GM18858 (cell line): ENCODE measurements at regions not wholly inside any gene's neighbourhood (a gene's known extent, or its start where the extent isn't known, plus 50 kb on each side); places are given as distances from the start of the nearest gene placed in this dataset.

Experiments
- ATAC-seq: cut with Tn5 transposase; IDR thresholded peaks from one replicate; pipeline ENCODE4 v1.9.1; 2021; ENCODE audit not compliant: unreplicated experiment

GRCh38 chr9:3054017-3054586, 210.2 kb upstream of the PUM3 start:
- no peak for ATAC-seq

DNA sequence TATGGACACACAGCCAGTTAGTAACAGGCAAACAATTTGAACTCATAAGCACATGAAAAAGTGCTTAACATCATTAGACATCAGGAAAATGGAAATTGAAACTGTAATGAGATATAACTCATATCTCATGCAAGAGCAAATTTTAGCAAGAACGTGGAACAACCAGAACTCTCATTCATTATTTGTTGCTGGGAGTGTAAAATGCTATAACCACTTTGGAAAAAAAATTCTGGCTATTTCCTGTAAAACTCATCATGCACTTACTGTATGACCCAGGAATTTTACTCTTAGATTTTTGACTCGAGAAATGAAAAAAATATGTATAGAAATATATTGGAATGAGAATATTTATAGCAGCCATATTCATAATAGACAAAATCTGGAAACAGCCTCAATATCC, 205.7 kb upstream of the PUM3 start:
- ATAC-seq, result no peak

DNA sequence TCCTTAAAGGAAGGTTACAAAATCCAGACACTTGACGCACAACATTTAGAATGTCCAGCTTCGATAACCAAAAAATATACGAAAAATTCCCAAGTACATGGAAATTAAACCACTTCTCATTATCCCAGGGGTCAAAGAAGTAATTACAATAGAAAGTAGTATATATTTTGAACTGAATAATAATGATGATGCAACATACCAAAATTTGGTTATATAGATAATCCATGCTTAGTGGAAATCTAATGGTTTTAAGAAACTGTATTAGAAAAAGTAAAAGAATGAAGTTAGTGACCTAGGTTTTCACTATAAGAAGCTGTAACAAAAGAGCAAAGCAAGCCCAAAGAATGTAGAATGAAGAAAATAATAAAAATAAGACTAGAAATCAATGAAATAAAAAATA, 204.0 kb upstream of the PUM3 start:
- no peak for ATAC-seq

- ATAC-seq, result no peak
These were observed 201.3 kb upstream of the PUM3 start for GRCh38 chr9:3045153-3045552.

GRCh38 chr9:3043369-3043768, 199.5 kb upstream of the PUM3 start:
- ATAC-seq, result no peak

GRCh38 chr9:3040761-3041160, 196.9 kb upstream of the PUM3 start:
- ATAC-seq, result no peak

- ATAC-seq, result no peak
These were observed 192.4 kb upstream of the PUM3 start for GRCh38 chr9:3036333-3036700.

GRCh38 chr9:3035579-3036332, 191.9 kb upstream of the PUM3 start:
- no peak for ATAC-seq

GRCh38 chr9:3032898-3033297, 189.0 kb upstream of the PUM3 start:
- ATAC-seq, result peak; percentile 70

DNA sequence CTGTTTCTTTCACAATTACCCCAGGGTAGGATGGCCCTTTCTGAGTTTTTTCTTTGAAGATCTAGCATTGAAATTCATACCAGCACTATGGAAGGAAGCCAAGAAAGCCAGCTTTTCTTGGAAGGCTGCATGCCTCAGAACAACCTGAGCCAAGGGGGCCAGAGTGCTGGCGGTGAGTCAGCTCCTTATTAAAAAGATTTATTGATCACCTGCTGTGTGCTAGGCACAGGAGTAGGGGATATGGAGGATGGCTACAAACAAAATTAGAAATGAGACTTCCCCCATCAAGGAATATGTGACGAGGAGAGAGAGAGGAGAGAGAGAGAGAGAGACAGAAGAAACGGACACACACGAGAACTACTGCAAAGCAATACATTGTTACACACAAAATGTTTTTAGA, 184.6 kb upstream of the PUM3 start:
- no peak for ATAC-seq

DNA sequence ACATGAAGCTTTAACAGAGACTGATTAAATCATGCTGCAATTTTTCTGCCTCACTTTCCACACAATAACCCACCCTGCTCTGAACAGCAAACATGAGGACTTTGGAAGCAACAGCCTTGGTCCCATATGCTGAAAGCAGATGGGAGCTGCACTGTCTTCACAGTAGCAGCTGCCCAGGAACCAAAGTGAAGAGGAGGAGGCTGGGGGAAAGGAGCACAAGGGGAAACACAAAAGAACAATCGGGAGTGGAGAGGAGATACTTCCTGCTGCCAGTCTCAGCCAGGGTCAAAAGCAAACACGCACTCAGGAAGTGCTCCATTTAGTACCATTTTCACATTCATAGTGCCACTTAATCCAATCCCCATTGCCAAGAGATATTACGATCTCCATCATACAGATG, 183.3 kb upstream of the PUM3 start:
- no peak for ATAC-seq

- ATAC-seq, result no peak
These were observed 179.6 kb upstream of the PUM3 start for GRCh38 chr9:3023449-3023848.

- no peak for ATAC-seq
These were observed 174.9 kb upstream of the PUM3 start for GRCh38 chr9:3018691-3019230.

- no peak for ATAC-seq
These were observed 174.2 kb upstream of the PUM3 start for GRCh38 chr9:3018071-3018470.

DNA sequence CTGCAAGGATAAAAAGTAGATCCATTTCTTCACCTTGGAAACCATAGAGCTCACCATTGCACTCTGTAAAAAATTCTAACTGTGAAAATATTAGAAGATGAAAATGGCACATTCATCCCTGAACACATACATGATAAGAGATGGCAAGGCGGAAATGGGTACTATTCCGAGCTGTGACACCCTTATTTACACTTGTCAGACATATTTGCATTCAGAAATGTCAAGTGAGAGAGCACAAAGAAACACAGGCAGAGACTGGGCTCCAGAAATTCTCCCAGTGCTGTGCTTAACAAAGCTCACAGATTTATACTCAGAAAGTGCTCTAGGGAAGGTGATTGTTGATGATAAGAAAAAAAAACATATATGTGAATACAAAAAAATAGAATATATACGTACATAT, 170.3 kb upstream of the PUM3 start:
- no peak for ATAC-seq

GRCh38 chr9:3012842-3013241, 168.9 kb upstream of the PUM3 start:
- ATAC-seq, result no peak

- no peak for ATAC-seq
These were observed 168.3 kb upstream of the PUM3 start for GRCh38 chr9:3012245-3012644.

GRCh38 chr9:3008091-3008490, 164.2 kb upstream of the PUM3 start:
- no peak for ATAC-seq

- ATAC-seq, result no peak
These were observed 163.4 kb upstream of the PUM3 start for GRCh38 chr9:3007326-3007725.

GRCh38 chr9:3006851-3007250, 163.0 kb upstream of the PUM3 start:
- no peak for ATAC-seq

GRCh38 chr9:3004572-3004971, 160.7 kb upstream of the PUM3 start:
- no peak for ATAC-seq

- no peak for ATAC-seq
These were observed 157.4 kb upstream of the PUM3 start for GRCh38 chr9:3001311-3001710.

DNA sequence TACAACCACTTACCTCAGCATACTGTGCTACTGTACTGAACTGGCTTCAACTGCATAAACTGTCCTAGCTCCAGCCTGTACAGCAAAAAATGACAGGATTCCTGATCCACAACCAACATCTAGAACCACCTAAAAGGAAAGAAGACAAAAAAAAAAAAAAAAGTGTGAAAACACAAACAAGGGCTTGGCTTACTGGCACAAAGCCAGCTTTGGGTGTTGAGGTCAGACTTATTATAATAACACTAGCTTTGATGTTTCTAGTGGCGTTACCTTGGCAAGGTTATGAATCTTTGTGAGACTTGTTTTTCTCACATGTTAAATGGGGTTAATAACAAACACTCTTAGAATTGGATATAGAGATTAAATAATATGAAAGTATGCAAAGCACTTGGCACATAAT, 148.5 kb upstream of the PUM3 start:
- no peak for ATAC-seq
